ENCODE measurements at regions not wholly inside any gene's neighbourhood (a gene's known extent, or its start where the extent isn't known, plus 50 kb on each side); places are given as distances from the start of the nearest gene placed in this dataset.

GRCh38 chr3:67291287-67292252 is 293.5 kb downstream of the KBTBD8 start:
- no peak for TF ChIP-seq CTCF (IDR thresholded peaks at IDR 0.05; ENCODE audit: low read depth, low read length)
- DNase-seq (ENCODE audit: extremely low read depth, low read depth), result no peak

GRCh38 chr3:67292356-67293121 is 294.4 kb downstream of the KBTBD8 start:
- DNase-seq (ENCODE audit: extremely low read depth, low read depth), result no peak
- no peak for TF ChIP-seq CTCF (IDR thresholded peaks at IDR 0.05; ENCODE audit: low read depth, low read length)

- DNase-seq (ENCODE audit: extremely low read depth, low read depth), result no peak
- no peak for TF ChIP-seq CTCF (IDR thresholded peaks at IDR 0.05; ENCODE audit: low read depth, low read length)
These were observed 296.2 kb downstream of the KBTBD8 start for GRCh38 chr3:67294341-67294740.

- TF ChIP-seq CTCF (IDR thresholded peaks at IDR 0.05; ENCODE audit: low read depth, low read length), result no peak
- DNase-seq (ENCODE audit: extremely low read depth, low read depth), result no peak
These were observed 298.2 kb downstream of the KBTBD8 start for GRCh38 chr3:67296039-67296892.

- no peak for DNase-seq (ENCODE audit: extremely low read depth, low read depth)
- no peak for TF ChIP-seq CTCF (IDR thresholded peaks at IDR 0.05; ENCODE audit: low read depth, low read length)
These were observed 299.8 kb downstream of the KBTBD8 start for GRCh38 chr3:67297715-67298475.

- no peak for TF ChIP-seq CTCF (IDR thresholded peaks at IDR 0.05; ENCODE audit: low read depth, low read length)
- DNase-seq (ENCODE audit: extremely low read depth, low read depth), result no peak
These were observed 303.4 kb downstream of the KBTBD8 start for GRCh38 chr3:67301556-67301955.
